ENCODE measurements at regions not wholly inside any gene's neighbourhood (a gene's known extent, or its start where the extent isn't known, plus 50 kb on each side); places are given as distances from the start of the nearest gene placed in this dataset.

- TF ChIP-seq GATA3 (IDR thresholded peaks at IDR 0.05; ENCODE audit: low read depth, low read length) (no peak), GATA2 (IDR thresholded peaks at IDR 0.05; ENCODE audit: low read depth, low read length) (no peak)
These were observed 53.2 kb upstream of the FNDC3B start for GRCh38 chr3:171986176-171986575.

GRCh38 chr3:171986757-171987518, 52.4 kb upstream of the FNDC3B start:
- TF ChIP-seq GATA3 (IDR thresholded peaks at IDR 0.05; ENCODE audit: low read depth, low read length) (no peak), GATA2 (IDR thresholded peaks at IDR 0.05; ENCODE audit: low read depth, low read length) (no peak)
